HG03175 (cell line): ENCODE measurements at regions not wholly inside any gene's neighbourhood (a gene's known extent, or its start where the extent isn't known, plus 50 kb on each side); places are given as distances from the start of the nearest gene placed in this dataset.

Experiments used
- ATAC-seq: cut with Tn5 transposase; IDR thresholded peaks from one replicate; pipeline ENCODE4 v1.9.1; 2021; ENCODE audit warnings: mild to moderate bottlenecking, moderate library complexity; ENCODE audit not compliant: unreplicated experiment

GRCh38 chr13:39100996-39101738 is 62.9 kb downstream of the NHLRC3 start:
- ATAC-seq, result no peak

- no peak for ATAC-seq
Measured at GRCh38 chr13:39102981-39103490, 64.8 kb downstream of the NHLRC3 start.

- ATAC-seq, result no peak
Measured at GRCh38 chr13:39105110-39105509, 66.9 kb downstream of the NHLRC3 start.

GRCh38 chr13:39106216-39107005 is 68.2 kb downstream of the NHLRC3 start:
- ATAC-seq, result no peak

- ATAC-seq, result no peak
Measured at GRCh38 chr13:39107561-39107960, 69.3 kb downstream of the NHLRC3 start.

- no peak for ATAC-seq
Measured at GRCh38 chr13:39108783-39109182, 70.5 kb downstream of the NHLRC3 start.

- ATAC-seq, result no peak
Measured at GRCh38 chr13:39110518-39111097, 72.4 kb downstream of the NHLRC3 start.

GRCh38 chr13:39111145-39111544 is 72.9 kb downstream of the NHLRC3 start:
- no peak for ATAC-seq

GRCh38 chr13:39119422-39119821 is 81.2 kb downstream of the NHLRC3 start:
- no peak for ATAC-seq

GRCh38 chr13:39123578-39123977 is 85.3 kb downstream of the NHLRC3 start:
- no peak for ATAC-seq

GRCh38 chr13:39129213-39129612 is 91.0 kb downstream of the NHLRC3 start:
- no peak for ATAC-seq

- no peak for ATAC-seq
Measured at GRCh38 chr13:39130301-39130700, 92.0 kb downstream of the NHLRC3 start.

- no peak for ATAC-seq
Measured at GRCh38 chr13:39132286-39133230, 94.3 kb downstream of the NHLRC3 start.

- ATAC-seq, result no peak
Measured at GRCh38 chr13:39133781-39134180, 95.5 kb downstream of the NHLRC3 start.

GRCh38 chr13:39134574-39134973 is 96.3 kb downstream of the NHLRC3 start:
- no peak for ATAC-seq

- ATAC-seq, result no peak
Measured at GRCh38 chr13:39144391-39144790, 106.1 kb downstream of the NHLRC3 start.

- no peak for ATAC-seq
Measured at GRCh38 chr13:39144941-39145533, 106.8 kb downstream of the NHLRC3 start.

- no peak for ATAC-seq
Measured at GRCh38 chr13:39148513-39148961, 110.3 kb downstream of the NHLRC3 start.

- no peak for ATAC-seq
Measured at GRCh38 chr13:39149896-39150295, 111.6 kb downstream of the NHLRC3 start.

GRCh38 chr13:39154041-39154440 is 115.8 kb downstream of the NHLRC3 start:
- ATAC-seq, result no peak
